PC-3 (cell line): ENCODE measurements at regions not wholly inside any gene's neighbourhood (a gene's known extent, or its start where the extent isn't known, plus 50 kb on each side); places are given as distances from the start of the nearest gene placed in this dataset.

ENCODE experiments used
- CTCF ChIP-seq: fragments of 300-600 bp; sonication (generic); conservative IDR thresholded peaks from 2 replicates; pipeline ENCODE4 v1.5.1; 2017; ENCODE audit warnings: antibody characterized with exemption, low read depth, mild to moderate bottlenecking, low read length
- EZH2 ChIP-seq: fragments of 300-600 bp; sonication (generic); IDR thresholded peaks from one replicate; pipeline ENCODE4 v1.6.1; 2017; ENCODE audit warnings: antibody characterized with exemption, mild to moderate bottlenecking, low read length; ENCODE audit not compliant: unreplicated experiment

GRCh38 chr13:86920961-86921360 is 750.2 kb upstream of the SLITRK5 start:
- TF ChIP-seq CTCF (no peak), EZH2 (no peak)
